ENCODE measurements at regions not wholly inside any gene's neighbourhood (a gene's known extent, or its start where the extent isn't known, plus 50 kb on each side); places are given as distances from the start of the nearest gene placed in this dataset.

- no peak overlapping the region for H3K27ac ChIP-seq
- TF ChIP-seq CTCF (conservative IDR thresholded peaks at IDR 0.05) (no peak), ZFX (IDR thresholded peaks at IDR 0.05) (no peak)
Observed at GRCh38 chr11:130624971-130625544, 176.6 kb downstream of the ADAMTS15 start.

- TF ChIP-seq CTCF (conservative IDR thresholded peaks at IDR 0.05), result no peak
- no peak for TF ChIP-seq ZFX (IDR thresholded peaks at IDR 0.05)
- H3K27ac ChIP-seq, result no peak overlapping the region
Observed at GRCh38 chr11:130625578-130626306, 177.3 kb downstream of the ADAMTS15 start.

- TF ChIP-seq CTCF (conservative IDR thresholded peaks at IDR 0.05) (no peak), ZFX (IDR thresholded peaks at IDR 0.05) (no peak)
- no peak overlapping the region for H3K27ac ChIP-seq
Observed at GRCh38 chr11:130629039-130629438, 180.6 kb downstream of the ADAMTS15 start.

GRCh38 chr11:130631119-130631518, 182.7 kb downstream of the ADAMTS15 start:
- no peak for TF ChIP-seq CTCF (conservative IDR thresholded peaks at IDR 0.05)
- TF ChIP-seq ZFX (IDR thresholded peaks at IDR 0.05), result no peak
- H3K27ac ChIP-seq, result no peak overlapping the region

GRCh38 chr11:130633466-130633865, 185.0 kb downstream of the ADAMTS15 start:
- H3K27ac ChIP-seq, result no peak overlapping the region
- no peak for TF ChIP-seq CTCF (conservative IDR thresholded peaks at IDR 0.05)
- TF ChIP-seq ZFX (IDR thresholded peaks at IDR 0.05), result no peak

- H3K27ac ChIP-seq, result no peak overlapping the region
- no peak for TF ChIP-seq ZFX (IDR thresholded peaks at IDR 0.05)
- TF ChIP-seq CTCF (conservative IDR thresholded peaks at IDR 0.05), result no peak
Observed at GRCh38 chr11:130634186-130634585, 185.7 kb downstream of the ADAMTS15 start.

- TF ChIP-seq CTCF (conservative IDR thresholded peaks at IDR 0.05), result no peak
- TF ChIP-seq ZFX (IDR thresholded peaks at IDR 0.05), result no peak
- H3K27ac ChIP-seq, result no peak overlapping the region
Observed at GRCh38 chr11:130634961-130635473, 186.6 kb downstream of the ADAMTS15 start.

All from C4-2B (cell line).